Gastroesophageal sphincter (tissue), 3 donors: ENCODE measurements at regions not wholly inside any gene's neighbourhood (a gene's known extent, or its start where the extent isn't known, plus 50 kb on each side); places are given as distances from the start of the nearest gene placed in this dataset.

ENCODE experiments used
- CTCF ChIP-seq, 4 experiments: fragments of 200-600 bp in 2 of 4; fragments of 450-650 bp in 2 of 4; sonication (generic) in 1 of 4; IDR thresholded peaks; one replicate each; pipeline ENCODE4 v1.5.1; 2017 to 2019; ENCODE audit warnings: antibody characterized with exemption in 4 of 4, mild to moderate bottlenecking in 2 of 4, moderate library complexity in 2 of 4
- EP300 ChIP-seq: sonication (generic); formaldehyde crosslinking; IDR thresholded peaks from one replicate; pipeline ENCODE4 v1.6.1; 2017; ENCODE audit warnings: antibody characterized with exemption, mild to moderate bottlenecking
- POLR2A ChIP-seq, 2 donors: fragments of 450-650 bp; IDR thresholded peaks; one replicate each; pipeline ENCODE4 v1.6.1; 2017; ENCODE audit warnings: antibody characterized with exemption in 2 of 2, mild to moderate bottlenecking in 2 of 2, moderate library complexity in 1 of 2
- POLR2AphosphoS5 ChIP-seq: sonication (generic); formaldehyde crosslinking; IDR thresholded peaks from one replicate; pipeline ENCODE4 v1.6.1; 2017; ENCODE audit warnings: antibody characterized with exemption

- TF ChIP-seq POLR2A (IDR thresholded peaks at IDR 0.05) = no peak
- no peak for TF ChIP-seq CTCF (IDR thresholded peaks at IDR 0.05)
- no peak for TF ChIP-seq POLR2AphosphoS5
- no peak for TF ChIP-seq EP300
Measured at GRCh38 chr3:124315215-124316033, 323.5 kb upstream of the ROPN1 start.
